ENCODE measurements at regions not wholly inside any gene's neighbourhood (a gene's known extent, or its start where the extent isn't known, plus 50 kb on each side); places are given as distances from the start of the nearest gene placed in this dataset.

- ChIA-PET CTCF (ENCODE audit: low intra/inter-chr PET ratio, low total read pairs) (no interaction called here), POLR2A (no interaction called here)
- Histone ChIP-seq H3K9me3 (ENCODE audit: low read length) (peaks cover 51% of the 10 kb centered on the region), H3K27ac (ENCODE audit: extremely low read length, insufficient read depth, low read length) (no peak overlapping the region), H3K4me1 (ENCODE audit: insufficient read depth, low read length) (no peaks in the 10 kb centered on the region), H3K79me2 (ENCODE audit: insufficient read depth, low read length) (no peaks in the 10 kb centered on the region), H3K9ac (ENCODE audit: insufficient read depth, low read depth, low read length) (no peak overlapping the region), H2AFZ (ENCODE audit: low read length) (no peak overlapping the region), H3K36me3 (replicated peaks in 1 of 2; ENCODE audit: control insufficient read depth in 1 of 2, insufficient read depth in 2 of 2, low read length in 2 of 2) (no peaks in the 10 kb centered on the region), H4K20me1 (ENCODE audit: insufficient read depth, low read length) (no peaks in the 10 kb centered on the region), H3K4me3 (replicated peaks in 1 of 3; ENCODE audit: insufficient read depth in 1 of 3, low read depth in 2 of 3, low read length in 3 of 3) (no peak overlapping the region), H3K4me2 (ENCODE audit: low read depth, low read length) (no peak overlapping the region), H3K27me3 (ENCODE audit: control insufficient read depth in 1 of 2, insufficient read depth in 2 of 2, low read length in 2 of 2) (no peaks in the 10 kb centered on the region)
- no peak for ATAC-seq
- in situ Hi-C loops (cut with HindIII; ENCODE audit: extremely low pct_ligation_motif_present, low pct_unique_long_range_greater_than_20kb), result no loop called here
- FAIRE-seq, result no peak
- WGBS (ENCODE audit: low lambda C conversion rate), result 75% methylated on average over 1 of the region's 1 CpG
- no peak for TF ChIP-seq ZNF616 (CRISPR knock-in tag; IDR thresholded peaks at IDR 0.05; ENCODE audit: low read depth)
- TF ChIP-seq MZF1 (CRISPR knock-in tag; IDR thresholded peaks at IDR 0.05; ENCODE audit: borderline replicate concordance), result no peak
- TF ChIP-seq ZNF274 (CRISPR knock-in tag; IDR thresholded peaks at IDR 0.05), result no peak
- no peak for TF ChIP-seq NKX3-1 (CRISPR knock-in tag; IDR thresholded peaks at IDR 0.05)
- no peak for TF ChIP-seq ELF1 (CRISPR knock-in tag; IDR thresholded peaks at IDR 0.05)
- no peak for TF ChIP-seq MIER3 (CRISPR knock-in tag; IDR thresholded peaks at IDR 0.05; ENCODE audit: borderline replicate concordance)
- no peak for TF ChIP-seq MAF1 (CRISPR knock-in tag; IDR thresholded peaks at IDR 0.05; ENCODE audit: borderline replicate concordance)
- no peak for TF ChIP-seq AGO2 (optimal IDR thresholded peaks at IDR 0.05; ENCODE audit: low read depth, low read length)
- intact Hi-C loops (cut with micrococcal nuclease; ENCODE audit: unreplicated experiment), result no loop called here
- BruUV-seq (replicated peaks), result no TSS peak
- no peak for DNase-seq (ENCODE audit: low spot score)
These were observed 429.0 kb downstream of the BMP2 start for GRCh38 chr20:7196481-7196880.

DNA sequence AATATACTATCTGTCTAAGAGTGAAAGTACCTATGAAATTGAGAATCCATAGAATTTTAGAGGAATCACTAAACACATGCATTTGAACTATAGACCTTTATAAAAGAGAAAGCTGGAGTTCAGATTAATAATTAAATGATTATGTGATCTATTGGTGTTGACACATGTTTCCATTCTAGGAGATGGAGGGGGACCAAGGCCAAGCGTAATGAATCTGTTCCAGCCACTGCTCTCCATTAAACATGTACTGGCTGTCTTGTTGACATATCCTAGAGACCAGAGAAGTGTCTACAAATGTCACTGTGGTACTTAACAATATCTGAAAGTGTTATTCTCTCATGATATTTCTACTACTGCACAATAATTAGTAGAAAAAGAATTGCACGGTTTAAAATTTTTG, 432.4 kb downstream of the BMP2 start:
- ATAC-seq (no peak), FAIRE-seq (no peak), DNase-seq (ENCODE audit: low spot score) (no peak)
- 53% methylated on average over 2 of the region's 2 CpGs for WGBS (ENCODE audit: low lambda C conversion rate)
- POLR2A ChIA-PET, result no interaction called here
- Histone ChIP-seq H3K79me2 (ENCODE audit: insufficient read depth, low read length) (no peaks in the 10 kb centered on the region), H3K4me1 (ENCODE audit: insufficient read depth, low read length) (no peaks in the 10 kb centered on the region), H3K9ac (ENCODE audit: insufficient read depth, low read depth, low read length) (no peak overlapping the region), H2AFZ (ENCODE audit: low read length) (no peak overlapping the region), H3K27ac (ENCODE audit: extremely low read length, insufficient read depth, low read length) (no peak overlapping the region), H3K27me3 (ENCODE audit: control insufficient read depth in 1 of 2, insufficient read depth in 2 of 2, low read length in 2 of 2) (no peaks in the 10 kb centered on the region), H3K36me3 (replicated peaks in 1 of 2; ENCODE audit: control insufficient read depth in 1 of 2, insufficient read depth in 2 of 2, low read length in 2 of 2) (no peaks in the 10 kb centered on the region), H3K4me2 (ENCODE audit: low read depth, low read length) (no peak overlapping the region), H4K20me1 (ENCODE audit: insufficient read depth, low read length) (no peaks in the 10 kb centered on the region), H3K4me3 (replicated peaks in 1 of 3; ENCODE audit: insufficient read depth in 1 of 3, low read depth in 2 of 3, low read length in 3 of 3) (no peak overlapping the region), H3K9me3 (ENCODE audit: low read length) (peaks cover 37% of the 10 kb centered on the region)
- intact Hi-C loops (cut with micrococcal nuclease; ENCODE audit: unreplicated experiment), result no loop called here
- in situ Hi-C loops (cut with HindIII; ENCODE audit: extremely low pct_ligation_motif_present, low pct_unique_long_range_greater_than_20kb), result no loop called here
- CTCF ChIA-PET (ENCODE audit: low intra/inter-chr PET ratio, low total read pairs), result no interaction called here
- BruUV-seq (replicated peaks), result no TSS peak
- TF ChIP-seq ZFP36L2 (CRISPR knock-in tag; IDR thresholded peaks at IDR 0.05), result no peak
- TF ChIP-seq ZNF790 (CRISPR knock-in tag; IDR thresholded peaks at IDR 0.05; ENCODE audit: borderline replicate concordance), result no peak
- no peak for TF ChIP-seq GFI1 (CRISPR knock-in tag; IDR thresholded peaks at IDR 0.05; ENCODE audit: borderline replicate concordance)
- TF ChIP-seq NFYB (CRISPR knock-in tag; IDR thresholded peaks at IDR 0.05), result no peak
- TF ChIP-seq RBM39 (IDR thresholded peaks at IDR 0.05; ENCODE audit: low read depth, low read length, poor library complexity, severe bottlenecking), result no peak
- TF ChIP-seq, protein P1, sequence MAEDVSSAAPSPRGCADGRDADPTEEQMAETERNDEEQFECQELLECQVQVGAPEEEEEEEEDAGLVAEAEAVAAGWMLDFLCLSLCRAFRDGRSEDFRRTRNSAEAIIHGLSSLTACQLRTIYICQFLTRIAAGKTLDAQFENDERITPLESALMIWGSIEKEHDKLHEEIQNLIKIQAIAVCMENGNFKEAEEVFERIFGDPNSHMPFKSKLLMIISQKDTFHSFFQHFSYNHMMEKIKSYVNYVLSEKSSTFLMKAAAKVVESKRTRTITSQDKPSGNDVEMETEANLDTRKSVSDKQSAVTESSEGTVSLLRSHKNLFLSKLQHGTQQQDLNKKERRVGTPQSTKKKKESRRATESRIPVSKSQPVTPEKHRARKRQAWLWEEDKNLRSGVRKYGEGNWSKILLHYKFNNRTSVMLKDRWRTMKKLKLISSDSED (CRISPR knock-in tag; IDR thresholded peaks at IDR 0.05), result no peak
- TF ChIP-seq ZNF274 (CRISPR knock-in tag; IDR thresholded peaks at IDR 0.05), result no peak
- TF ChIP-seq, protein P2, sequence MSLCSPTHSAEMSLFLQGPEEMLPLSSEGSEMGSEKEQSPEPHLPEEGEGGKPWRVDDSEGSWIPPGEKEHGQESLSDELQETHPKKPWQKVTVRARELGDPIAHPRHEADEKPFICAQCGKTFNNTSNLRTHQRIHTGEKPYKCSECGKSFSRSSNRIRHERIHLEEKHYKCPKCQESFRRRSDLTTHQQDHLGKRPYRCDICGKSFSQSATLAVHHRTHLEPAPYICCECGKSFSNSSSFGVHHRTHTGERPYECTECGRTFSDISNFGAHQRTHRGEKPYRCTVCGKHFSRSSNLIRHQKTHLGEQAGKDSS (CRISPR knock-in tag; IDR thresholded peaks at IDR 0.05; ENCODE audit: borderline replicate concordance, low read depth), result no peak
- TF ChIP-seq ZNF503 (CRISPR knock-in tag; IDR thresholded peaks at IDR 0.05), result no peak
